ENCODE measurements at regions not wholly inside any gene's neighbourhood (a gene's known extent, or its start where the extent isn't known, plus 50 kb on each side); places are given as distances from the start of the nearest gene placed in this dataset.

GRCh38 chr6:17036065-17036393, 65.8 kb upstream of the STMND1 start:
- Histone ChIP-seq H3K9me2 (ENCODE audit: insufficient read depth, low read length) (no peaks in the 10 kb centered on the region), H2AFZ (ENCODE audit: low read length) (no peak overlapping the region), H3K36me3 (ENCODE audit: insufficient read depth, low read length) (no peaks in the 10 kb centered on the region), H3K4me1 (ENCODE audit: insufficient read depth, low read length, poor library complexity, severe bottlenecking) (no peaks in the 10 kb centered on the region), H3K27ac (ENCODE audit: low read depth, low read length, poor library complexity, severe bottlenecking) (no peak overlapping the region), H4K20me1 (ENCODE audit: insufficient read depth, low read length) (no peaks in the 10 kb centered on the region), H3K4me3 (ENCODE audit: low read depth, low read length, poor library complexity, severe bottlenecking) (no peak overlapping the region), H3K9me3 (ENCODE audit: low read length) (no peaks in the 10 kb centered on the region), H3K4me2 (ENCODE audit: low read length) (no peak overlapping the region), H3K79me2 (ENCODE audit: insufficient read depth, low read depth, low read length) (no peaks in the 10 kb centered on the region)
- ChIA-PET CTCF (ENCODE audit: unreplicated experiment) (no interaction called here), POLR2A (no interaction called here)
- intact Hi-C loops (cut with micrococcal nuclease; ENCODE audit: unreplicated experiment), result no loop called here
- no peak for TF ChIP-seq EZH2phosphoT487 (IDR thresholded peaks at IDR 0.05; ENCODE audit: borderline replicate concordance, low read depth, low read length)
- TF ChIP-seq, protein P1, sequence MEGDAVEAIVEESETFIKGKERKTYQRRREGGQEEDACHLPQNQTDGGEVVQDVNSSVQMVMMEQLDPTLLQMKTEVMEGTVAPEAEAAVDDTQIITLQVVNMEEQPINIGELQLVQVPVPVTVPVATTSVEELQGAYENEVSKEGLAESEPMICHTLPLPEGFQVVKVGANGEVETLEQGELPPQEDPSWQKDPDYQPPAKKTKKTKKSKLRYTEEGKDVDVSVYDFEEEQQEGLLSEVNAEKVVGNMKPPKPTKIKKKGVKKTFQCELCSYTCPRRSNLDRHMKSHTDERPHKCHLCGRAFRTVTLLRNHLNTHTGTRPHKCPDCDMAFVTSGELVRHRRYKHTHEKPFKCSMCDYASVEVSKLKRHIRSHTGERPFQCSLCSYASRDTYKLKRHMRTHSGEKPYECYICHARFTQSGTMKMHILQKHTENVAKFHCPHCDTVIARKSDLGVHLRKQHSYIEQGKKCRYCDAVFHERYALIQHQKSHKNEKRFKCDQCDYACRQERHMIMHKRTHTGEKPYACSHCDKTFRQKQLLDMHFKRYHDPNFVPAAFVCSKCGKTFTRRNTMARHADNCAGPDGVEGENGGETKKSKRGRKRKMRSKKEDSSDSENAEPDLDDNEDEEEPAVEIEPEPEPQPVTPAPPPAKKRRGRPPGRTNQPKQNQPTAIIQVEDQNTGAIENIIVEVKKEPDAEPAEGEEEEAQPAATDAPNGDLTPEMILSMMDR (conservative IDR thresholded peaks at IDR 0.05; ENCODE audit: low read length), result no peak
- no peak for DNase-seq (ENCODE audit: low spot score)
- no TSS peak for BruUV-seq (replicated peaks)

GRCh38 chr6:17035257-17036064, 66.4 kb upstream of the STMND1 start:
- TF ChIP-seq EZH2phosphoT487 (IDR thresholded peaks at IDR 0.05; ENCODE audit: borderline replicate concordance, low read depth, low read length), result no peak
- TF ChIP-seq, protein P1 (conservative IDR thresholded peaks at IDR 0.05; ENCODE audit: low read length), result no peak
- no peaks in the 10 kb centered on the region for H3K4me1 ChIP-seq (ENCODE audit: insufficient read depth, low read length, poor library complexity, severe bottlenecking)
- H3K9me2 ChIP-seq (ENCODE audit: insufficient read depth, low read length), result no peaks in the 10 kb centered on the region
- POLR2A ChIA-PET, result no interaction called here
- no peak overlapping the region for H3K4me2 ChIP-seq (ENCODE audit: low read length)
- no peak overlapping the region for H3K4me3 ChIP-seq (ENCODE audit: low read depth, low read length, poor library complexity, severe bottlenecking)
- no peaks in the 10 kb centered on the region for H3K9me3 ChIP-seq (ENCODE audit: low read length)
- no TSS peak for BruUV-seq (replicated peaks)
- no peak overlapping the region for H2AFZ ChIP-seq (ENCODE audit: low read length)
- no peaks in the 10 kb centered on the region for H3K36me3 ChIP-seq (ENCODE audit: insufficient read depth, low read length)
- H3K27ac ChIP-seq (ENCODE audit: low read depth, low read length, poor library complexity, severe bottlenecking), result no peak overlapping the region
- no peaks in the 10 kb centered on the region for H3K79me2 ChIP-seq (ENCODE audit: insufficient read depth, low read depth, low read length)
- intact Hi-C loops (cut with micrococcal nuclease; ENCODE audit: unreplicated experiment), result no loop called here
- DNase-seq (ENCODE audit: low spot score), result no peak
- no peaks in the 10 kb centered on the region for H4K20me1 ChIP-seq (ENCODE audit: insufficient read depth, low read length)
- CTCF ChIA-PET (ENCODE audit: unreplicated experiment), result no interaction called here

DNA sequence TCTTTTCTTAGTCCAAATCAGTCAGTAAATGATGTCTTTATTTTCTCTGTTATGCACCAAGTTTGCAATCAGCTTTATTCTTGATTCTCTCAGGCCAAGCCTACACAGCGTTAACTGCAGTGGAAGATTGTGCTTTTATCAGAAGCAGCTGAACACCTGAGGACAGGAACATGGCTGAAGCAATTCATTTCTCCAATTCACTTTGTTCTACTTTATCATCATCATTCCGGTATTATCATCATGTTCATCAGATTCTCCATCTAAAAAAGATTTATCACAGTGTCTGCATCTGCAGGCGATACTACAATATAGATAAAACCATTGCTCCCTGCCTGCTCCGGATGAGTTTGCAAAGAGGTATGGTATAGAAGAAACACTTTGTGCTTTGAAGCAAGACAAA, 68.1 kb upstream of the STMND1 start:
- TF ChIP-seq, protein P1 (conservative IDR thresholded peaks at IDR 0.05; ENCODE audit: low read length), result no peak
- no peak for TF ChIP-seq EZH2phosphoT487 (IDR thresholded peaks at IDR 0.05; ENCODE audit: borderline replicate concordance, low read depth, low read length)
- Histone ChIP-seq H3K9me3 (ENCODE audit: low read length) (no peaks in the 10 kb centered on the region), H3K4me3 (ENCODE audit: low read depth, low read length, poor library complexity, severe bottlenecking) (no peak overlapping the region), H3K9me2 (ENCODE audit: insufficient read depth, low read length) (no peaks in the 10 kb centered on the region), H3K27ac (ENCODE audit: low read depth, low read length, poor library complexity, severe bottlenecking) (no peak overlapping the region), H2AFZ (ENCODE audit: low read length) (no peak overlapping the region), H3K79me2 (ENCODE audit: insufficient read depth, low read depth, low read length) (no peaks in the 10 kb centered on the region), H3K4me2 (ENCODE audit: low read length) (no peak overlapping the region), H3K4me1 (ENCODE audit: insufficient read depth, low read length, poor library complexity, severe bottlenecking) (no peaks in the 10 kb centered on the region), H3K36me3 (ENCODE audit: insufficient read depth, low read length) (no peaks in the 10 kb centered on the region), H4K20me1 (ENCODE audit: insufficient read depth, low read length) (no peaks in the 10 kb centered on the region)
- intact Hi-C loops (cut with micrococcal nuclease; ENCODE audit: unreplicated experiment), result no loop called here
- ChIA-PET CTCF (ENCODE audit: unreplicated experiment) (no interaction called here), POLR2A (interaction anchor here (0.6 kb wide), 1 partner anchor 288 kb away, joined by 4 read pairs; no protein-coding TSS in a partner anchor)
- BruUV-seq (replicated peaks), result no TSS peak
- DNase-seq (ENCODE audit: low spot score), result no peak
